ENCODE measurements at regions not wholly inside any gene's neighbourhood (a gene's known extent, or its start where the extent isn't known, plus 50 kb on each side); places are given as distances from the start of the nearest gene placed in this dataset.

DNA sequence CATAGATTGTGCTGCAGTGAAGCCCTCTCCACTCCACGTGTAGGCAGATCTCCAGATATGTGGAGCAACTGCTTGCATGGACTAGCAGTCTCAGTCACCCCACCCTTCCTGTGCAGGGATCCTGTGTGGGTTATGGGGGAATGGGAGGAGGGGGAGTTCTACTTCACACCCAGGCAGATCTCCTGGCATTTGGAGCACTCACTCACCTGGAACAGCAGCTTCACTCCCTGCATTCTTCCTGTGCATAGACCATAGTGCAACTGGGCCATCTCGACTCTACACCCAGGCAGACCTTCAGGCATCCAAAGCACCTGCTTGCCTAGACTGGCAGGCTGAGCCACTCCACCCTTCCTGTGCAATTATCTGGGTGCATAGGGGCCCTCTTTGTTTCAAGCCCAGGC is 96.0 kb upstream of the PCED1B start (continued):
- TF ChIP-seq, protein P1, sequence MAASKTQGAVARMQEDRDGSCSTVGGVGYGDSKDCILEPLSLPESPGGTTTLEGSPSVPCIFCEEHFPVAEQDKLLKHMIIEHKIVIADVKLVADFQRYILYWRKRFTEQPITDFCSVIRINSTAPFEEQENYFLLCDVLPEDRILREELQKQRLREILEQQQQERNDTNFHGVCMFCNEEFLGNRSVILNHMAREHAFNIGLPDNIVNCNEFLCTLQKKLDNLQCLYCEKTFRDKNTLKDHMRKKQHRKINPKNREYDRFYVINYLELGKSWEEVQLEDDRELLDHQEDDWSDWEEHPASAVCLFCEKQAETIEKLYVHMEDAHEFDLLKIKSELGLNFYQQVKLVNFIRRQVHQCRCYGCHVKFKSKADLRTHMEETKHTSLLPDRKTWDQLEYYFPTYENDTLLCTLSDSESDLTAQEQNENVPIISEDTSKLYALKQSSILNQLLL (CRISPR knock-in tag; IDR thresholded peaks at IDR 0.05; ENCODE audit: borderline replicate concordance), result no peak
- TF ChIP-seq ZFP30 (CRISPR knock-in tag; IDR thresholded peaks at IDR 0.05; ENCODE audit: borderline replicate concordance), result no peak

DNA sequence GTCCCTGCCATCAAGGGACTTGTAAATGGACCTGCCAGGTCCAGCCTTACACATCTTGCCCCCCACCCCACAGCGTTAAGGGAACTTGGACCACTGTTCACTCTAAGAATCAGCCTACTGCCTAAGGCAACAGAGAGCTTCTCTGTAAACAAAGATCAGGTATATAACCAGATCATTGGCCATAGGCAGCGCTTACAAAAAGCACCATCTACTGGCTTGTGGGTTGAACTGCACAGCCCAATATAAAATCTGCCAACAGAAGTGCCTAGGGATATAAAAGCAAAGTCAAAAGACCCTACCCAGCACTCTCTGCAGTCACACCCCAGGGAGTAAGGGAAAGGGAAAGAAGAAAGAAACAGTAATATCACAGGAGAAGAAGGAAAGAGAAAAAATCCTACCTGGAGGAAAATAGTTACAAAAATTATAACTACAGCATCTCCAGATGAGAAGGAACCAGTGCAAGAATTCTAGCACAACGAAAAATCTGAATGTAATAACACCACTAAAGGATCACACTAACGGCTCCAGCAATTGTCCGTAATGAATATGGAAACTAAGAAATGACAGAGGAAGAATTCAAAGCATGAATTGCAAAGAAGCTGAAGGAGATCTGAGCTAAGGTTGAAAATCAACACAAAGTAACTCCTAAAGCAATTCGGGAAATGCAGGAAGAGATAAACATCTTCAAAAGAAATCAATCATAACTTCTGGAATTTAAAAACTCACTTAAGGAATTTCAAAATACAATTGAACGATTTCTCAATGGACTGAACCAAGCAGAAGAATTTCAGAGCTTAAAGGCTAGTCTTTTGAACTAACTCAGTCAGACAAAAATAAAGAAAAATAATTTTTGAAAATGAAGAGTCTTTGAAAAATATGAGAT is 95.2 kb upstream of the PCED1B start:
- no peaks in the 10 kb centered on the region for H3K9me1 ChIP-seq (ENCODE audit: control insufficient read depth, insufficient read depth, low read length)
- no peak overlapping the region for H3K27ac ChIP-seq (ENCODE audit: extremely low read depth, low read depth, low read length)
- DNase-seq (ENCODE audit: extremely low read depth in 1 of 4, low spot score in 3 of 4) (peak in 2 of 4 experiments; percentile 17 to 41), FAIRE-seq (peak; percentile 56), ATAC-seq (peak; percentile 86)
- in situ Hi-C loops (cut with MboI), result no loop called here
- CTCF ChIA-PET (ENCODE audit: low intra/inter-chr PET ratio), result no interaction called here
- no peaks in the 10 kb centered on the region for H3K36me3 ChIP-seq (ENCODE audit: control insufficient read depth, insufficient read depth, low read length)
- intact Hi-C loops (cut with micrococcal nuclease), result no loop called here
- no peaks in the 10 kb centered on the region for H4K20me1 ChIP-seq (replicated peaks; ENCODE audit: control insufficient read depth, insufficient read depth, low read length)
- H3K4me1 ChIP-seq (replicated peaks in 1 of 2; ENCODE audit: control insufficient read depth in 2 of 2, insufficient read depth in 2 of 2, low read length in 2 of 2), result no peaks in the 10 kb centered on the region
- 2% methylated on average over 7 of the region's 7 CpGs for WGBS (ENCODE audit: insufficient coverage, low coverage, missing lambda C conversion rate)
- no peaks in the 10 kb centered on the region for H3K79me2 ChIP-seq (ENCODE audit: control insufficient read depth, insufficient read depth, low read length)
- no peak overlapping the region for H3K4me2 ChIP-seq (ENCODE audit: insufficient read depth, low read length)
- POLR2A ChIA-PET, result no interaction called here
- no peak overlapping the region for H3K4me3 ChIP-seq
- no peak overlapping the region for H2AFZ ChIP-seq (ENCODE audit: low read depth, low read length)
- no peaks in the 10 kb centered on the region for H3K9me3 ChIP-seq (replicated peaks; ENCODE audit: control insufficient read depth, insufficient read depth, low read depth, low read length)
- no peak overlapping the region for H3K9ac ChIP-seq (ENCODE audit: insufficient read depth in 1 of 2, low read depth in 2 of 2, low read length in 2 of 2)
- no TSS peak for BruUV-seq (replicated peaks)
- no peaks in the 10 kb centered on the region; a peak in 1 of 5 replicates for H3K27me3 ChIP-seq (ENCODE audit: control insufficient read depth in 2 of 2, insufficient read depth in 2 of 2, low read length in 2 of 2)
- TF ChIP-seq POLR2A (conservative IDR thresholded peaks at IDR 0.05), result no peak
- TF ChIP-seq, protein P2, sequence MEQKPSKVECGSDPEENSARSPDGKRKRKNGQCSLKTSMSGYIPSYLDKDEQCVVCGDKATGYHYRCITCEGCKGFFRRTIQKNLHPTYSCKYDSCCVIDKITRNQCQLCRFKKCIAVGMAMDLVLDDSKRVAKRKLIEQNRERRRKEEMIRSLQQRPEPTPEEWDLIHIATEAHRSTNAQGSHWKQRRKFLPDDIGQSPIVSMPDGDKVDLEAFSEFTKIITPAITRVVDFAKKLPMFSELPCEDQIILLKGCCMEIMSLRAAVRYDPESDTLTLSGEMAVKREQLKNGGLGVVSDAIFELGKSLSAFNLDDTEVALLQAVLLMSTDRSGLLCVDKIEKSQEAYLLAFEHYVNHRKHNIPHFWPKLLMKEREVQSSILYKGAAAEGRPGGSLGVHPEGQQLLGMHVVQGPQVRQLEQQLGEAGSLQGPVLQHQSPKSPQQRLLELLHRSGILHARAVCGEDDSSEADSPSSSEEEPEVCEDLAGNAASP (IDR thresholded peaks at IDR 0.05), result no peak
- TF ChIP-seq ZNF695 (CRISPR knock-in tag; IDR thresholded peaks at IDR 0.05), result no peak
- TF ChIP-seq, protein P3, sequence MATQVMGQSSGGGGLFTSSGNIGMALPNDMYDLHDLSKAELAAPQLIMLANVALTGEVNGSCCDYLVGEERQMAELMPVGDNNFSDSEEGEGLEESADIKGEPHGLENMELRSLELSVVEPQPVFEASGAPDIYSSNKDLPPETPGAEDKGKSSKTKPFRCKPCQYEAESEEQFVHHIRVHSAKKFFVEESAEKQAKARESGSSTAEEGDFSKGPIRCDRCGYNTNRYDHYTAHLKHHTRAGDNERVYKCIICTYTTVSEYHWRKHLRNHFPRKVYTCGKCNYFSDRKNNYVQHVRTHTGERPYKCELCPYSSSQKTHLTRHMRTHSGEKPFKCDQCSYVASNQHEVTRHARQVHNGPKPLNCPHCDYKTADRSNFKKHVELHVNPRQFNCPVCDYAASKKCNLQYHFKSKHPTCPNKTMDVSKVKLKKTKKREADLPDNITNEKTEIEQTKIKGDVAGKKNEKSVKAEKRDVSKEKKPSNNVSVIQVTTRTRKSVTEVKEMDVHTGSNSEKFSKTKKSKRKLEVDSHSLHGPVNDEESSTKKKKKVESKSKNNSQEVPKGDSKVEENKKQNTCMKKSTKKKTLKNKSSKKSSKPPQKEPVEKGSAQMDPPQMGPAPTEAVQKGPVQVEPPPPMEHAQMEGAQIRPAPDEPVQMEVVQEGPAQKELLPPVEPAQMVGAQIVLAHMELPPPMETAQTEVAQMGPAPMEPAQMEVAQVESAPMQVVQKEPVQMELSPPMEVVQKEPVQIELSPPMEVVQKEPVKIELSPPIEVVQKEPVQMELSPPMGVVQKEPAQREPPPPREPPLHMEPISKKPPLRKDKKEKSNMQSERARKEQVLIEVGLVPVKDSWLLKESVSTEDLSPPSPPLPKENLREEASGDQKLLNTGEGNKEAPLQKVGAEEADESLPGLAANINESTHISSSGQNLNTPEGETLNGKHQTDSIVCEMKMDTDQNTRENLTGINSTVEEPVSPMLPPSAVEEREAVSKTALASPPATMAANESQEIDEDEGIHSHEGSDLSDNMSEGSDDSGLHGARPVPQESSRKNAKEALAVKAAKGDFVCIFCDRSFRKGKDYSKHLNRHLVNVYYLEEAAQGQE (IDR thresholded peaks at IDR 0.05; ENCODE audit: borderline replicate concordance), result peak; percentile 55
- TF ChIP-seq, protein P3 (CRISPR knock-in tag; IDR thresholded peaks at IDR 0.05; ENCODE audit: low read depth), result no peak
- 0 out of 4 replicates have a peak, but pooled peaks of 1 of the 2 experiments have one; percentile 18 for TF ChIP-seq MAZ (CRISPR knock-in tag; conservative IDR thresholded peaks at IDR 0.05 in 1 of 2, IDR thresholded peaks at IDR 0.05 in 1 of 2)
- TF ChIP-seq POLR3G (IDR thresholded peaks at IDR 0.05; ENCODE audit: extremely low read depth, insufficient read length, insufficient replicate concordance), result no peak

Data from K562 (cell line).